ENCODE measurements at regions not wholly inside any gene's neighbourhood (a gene's known extent, or its start where the extent isn't known, plus 50 kb on each side); places are given as distances from the start of the nearest gene placed in this dataset.
"Not testable (repeated sequence)": the region's sequence is repeated elsewhere in the genome, so short reads cannot be mapped to it uniquely, and the experiment has no call there.

GRCh38 chr9:106731910-106732309 lies 131.1 kb upstream of the ZNF462 start:
- no peak for DNase-seq

GRCh38 chr9:106733828-106734380 lies 129.1 kb upstream of the ZNF462 start:
- no peak for DNase-seq

- no peak for DNase-seq
These were observed 125.5 kb upstream of the ZNF462 start for GRCh38 chr9:106737516-106737915.

- DNase-seq, result no peak
These were observed 124.9 kb upstream of the ZNF462 start for GRCh38 chr9:106738109-106738508.

- no peak for DNase-seq
These were observed 117.5 kb upstream of the ZNF462 start for GRCh38 chr9:106745457-106745856.

GRCh38 chr9:106745876-106746275 lies 117.1 kb upstream of the ZNF462 start:
- no peak for DNase-seq

GRCh38 chr9:106751681-106752080 lies 111.3 kb upstream of the ZNF462 start:
- no peak for DNase-seq

- no peak for DNase-seq
These were observed 110.4 kb upstream of the ZNF462 start for GRCh38 chr9:106752581-106752980.

- no peak for DNase-seq
These were observed 109.8 kb upstream of the ZNF462 start for GRCh38 chr9:106753155-106753671.

GRCh38 chr9:106755736-106756135 lies 107.2 kb upstream of the ZNF462 start:
- DNase-seq, result no peak

GRCh38 chr9:106757514-106757913 lies 105.5 kb upstream of the ZNF462 start:
- DNase-seq, result no peak

- no peak for DNase-seq
These were observed 104.1 kb upstream of the ZNF462 start for GRCh38 chr9:106758911-106759310.

GRCh38 chr9:106761493-106761892 lies 101.5 kb upstream of the ZNF462 start:
- DNase-seq, result no peak

- no peak for DNase-seq
These were observed 96.3 kb upstream of the ZNF462 start for GRCh38 chr9:106766616-106767015.

- no peak for DNase-seq
These were observed 93.6 kb upstream of the ZNF462 start for GRCh38 chr9:106769331-106769730.

- no peak for DNase-seq
These were observed 91.4 kb upstream of the ZNF462 start for GRCh38 chr9:106771608-106772007.

GRCh38 chr9:106772523-106773290 lies 90.3 kb upstream of the ZNF462 start:
- no peak for DNase-seq

GRCh38 chr9:106773750-106774149 lies 89.2 kb upstream of the ZNF462 start:
- no peak for DNase-seq

- DNase-seq, result no peak
These were observed 87.0 kb upstream of the ZNF462 start for GRCh38 chr9:106775960-106776359.

- DNase-seq, result no peak
These were observed 83.2 kb upstream of the ZNF462 start for GRCh38 chr9:106779796-106780195.

- DNase-seq, result no peak
These were observed 79.8 kb upstream of the ZNF462 start for GRCh38 chr9:106783121-106783520.

GRCh38 chr9:106784076-106784475 lies 78.9 kb upstream of the ZNF462 start:
- DNase-seq, result no peak

GRCh38 chr9:106785200-106785599 lies 77.8 kb upstream of the ZNF462 start:
- no peak for DNase-seq

- not testable (repeated sequence) for DNase-seq
These were observed 74.9 kb upstream of the ZNF462 start for GRCh38 chr9:106788021-106788420.

- no peak for DNase-seq
These were observed 67.9 kb upstream of the ZNF462 start for GRCh38 chr9:106795031-106795430.
